ENCODE measurements at regions not wholly inside any gene's neighbourhood (a gene's known extent, or its start where the extent isn't known, plus 50 kb on each side); places are given as distances from the start of the nearest gene placed in this dataset.

GRCh38 chr18:43571078-43571689 is 293.9 kb upstream of the SYT4 start:
- TF ChIP-seq CTCF (IDR thresholded peaks at IDR 0.05) (peak; percentile 71 to 76 (median 75)), POLR2A (IDR thresholded peaks at IDR 0.05; ENCODE audit: low read depth) (no peak)
